GM11168 (cell line): ENCODE measurements at regions not wholly inside any gene's neighbourhood (a gene's known extent, or its start where the extent isn't known, plus 50 kb on each side); places are given as distances from the start of the nearest gene placed in this dataset.

Experiments used
- in situ Hi-C: fragments of 300-500 bp; cut with MboI; formaldehyde crosslinking; loops from one replicate; pipeline ENCODE4 v1.12.0; 2022; ENCODE audit warnings: low sequenced_read_pairs; ENCODE audit not compliant: unreplicated experiment

DNA sequence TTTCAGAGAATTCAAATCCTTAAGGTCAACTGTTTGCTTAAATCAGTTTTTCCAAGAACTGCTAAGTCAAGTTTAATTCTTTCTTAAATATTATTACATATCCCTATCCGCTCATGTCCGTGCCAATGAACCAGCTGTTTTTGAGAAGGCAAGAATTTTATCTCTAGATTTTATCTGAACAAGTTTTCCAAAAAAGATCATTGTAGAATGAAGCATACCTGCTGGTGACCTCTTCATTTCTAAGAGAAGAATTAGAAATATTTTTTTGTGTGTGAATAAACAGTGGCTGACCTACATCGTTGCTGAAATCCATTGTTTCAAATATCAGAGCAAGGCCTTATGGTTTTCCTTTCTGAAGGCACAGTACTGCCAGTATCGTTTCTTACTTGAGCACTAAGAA lies 58.4 kb upstream of the RND3 start:
- in situ Hi-C loops: no loop called here

DNA sequence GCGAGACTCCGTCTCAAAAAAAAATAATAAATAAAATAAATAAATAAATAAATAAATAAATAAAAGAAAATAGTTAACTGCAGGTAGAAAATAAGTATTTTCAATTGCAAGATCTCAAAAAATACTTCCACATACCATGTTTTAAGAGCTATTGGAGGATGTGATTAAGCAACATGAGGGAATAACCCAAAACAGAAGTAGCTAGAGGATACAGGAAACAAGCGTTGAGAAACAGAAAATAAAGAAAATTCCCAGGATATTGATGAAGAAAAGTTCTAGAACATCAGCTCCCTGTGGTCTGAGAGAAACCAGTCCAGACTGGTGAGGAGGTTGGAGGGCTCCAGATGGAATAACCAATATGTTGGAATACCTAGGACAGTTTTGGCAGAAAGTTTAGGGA lies 57.3 kb upstream of the RND3 start:
- in situ Hi-C loops: no loop called here

DNA sequence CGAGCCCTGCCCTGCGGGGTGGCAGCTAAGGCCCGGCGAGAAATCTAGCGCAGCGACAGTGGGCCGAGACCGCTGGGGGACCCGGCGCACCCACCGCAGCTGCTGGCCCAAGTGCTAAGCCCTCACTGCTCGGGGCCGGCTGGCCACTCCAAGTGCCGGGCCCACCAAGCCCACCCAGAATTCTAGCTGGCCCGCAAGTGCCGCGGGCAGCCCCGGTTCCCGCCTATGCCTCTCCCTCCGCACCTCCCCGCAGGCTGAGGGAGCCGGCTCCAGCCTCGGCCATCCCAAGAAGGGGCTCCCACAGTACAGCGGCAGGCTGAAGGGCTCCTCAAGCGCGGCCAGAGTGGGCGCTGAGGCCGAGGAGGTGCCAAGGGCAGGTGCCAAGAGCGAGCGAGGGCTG lies 55.2 kb upstream of the RND3 start:
- in situ Hi-C loops: no loop called here

DNA sequence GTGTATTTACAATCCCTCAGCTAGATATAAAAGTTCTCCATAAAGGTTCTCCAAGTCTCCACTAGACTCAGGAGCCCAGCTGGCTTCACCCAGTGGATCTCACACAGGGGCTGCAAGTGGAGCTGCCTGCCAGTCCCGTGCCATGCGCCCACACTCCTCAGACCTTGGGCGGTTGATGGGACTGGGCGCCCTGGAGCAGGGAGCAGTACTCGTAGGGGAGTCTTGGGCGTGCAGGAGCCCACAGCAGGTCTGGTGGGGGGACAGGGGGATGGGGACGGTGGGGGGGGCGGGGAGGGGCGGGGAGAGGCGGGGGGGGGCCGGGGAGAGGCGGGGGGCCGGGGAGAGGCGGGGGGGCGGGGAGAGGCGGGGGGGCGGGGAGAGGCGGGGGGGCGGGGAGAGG lies 54.7 kb upstream of the RND3 start:
- in situ Hi-C loops: no loop called here

DNA sequence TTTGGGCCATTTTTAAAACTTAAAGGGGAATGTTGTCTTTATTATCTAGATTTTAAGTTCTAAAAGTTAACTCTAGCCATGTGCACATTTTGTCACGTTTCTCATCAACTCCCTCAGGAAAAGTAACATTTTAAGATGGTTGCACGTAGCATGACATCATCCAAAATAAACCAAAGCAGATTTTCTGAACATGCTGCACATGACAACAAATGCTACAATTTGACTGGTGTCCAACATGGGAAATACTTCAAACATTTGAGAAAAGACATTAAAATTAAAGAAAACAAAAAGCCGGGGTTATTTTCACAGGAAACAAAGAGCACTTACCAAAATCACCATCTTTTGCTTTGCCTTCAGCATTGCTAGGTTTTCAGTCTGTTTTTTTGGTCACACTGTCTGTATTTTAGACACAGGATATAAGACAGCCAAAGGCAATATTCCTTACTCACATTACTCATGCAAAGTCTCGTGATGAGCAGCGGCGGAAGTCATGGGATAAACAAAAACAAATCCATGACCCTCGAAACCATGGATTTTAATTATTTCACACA lies 51.3 kb upstream of the RND3 start:
- in situ Hi-C loops: no loop called here
